SIG-M5 (cell line): ENCODE measurements at regions not wholly inside any gene's neighbourhood (a gene's known extent, or its start where the extent isn't known, plus 50 kb on each side); places are given as distances from the start of the nearest gene placed in this dataset.

Experiments used
- DNase-seq: peaks from one replicate; lab custom pipeline; 2025; lab: John Stamatoyannopoulos, UW

DNA sequence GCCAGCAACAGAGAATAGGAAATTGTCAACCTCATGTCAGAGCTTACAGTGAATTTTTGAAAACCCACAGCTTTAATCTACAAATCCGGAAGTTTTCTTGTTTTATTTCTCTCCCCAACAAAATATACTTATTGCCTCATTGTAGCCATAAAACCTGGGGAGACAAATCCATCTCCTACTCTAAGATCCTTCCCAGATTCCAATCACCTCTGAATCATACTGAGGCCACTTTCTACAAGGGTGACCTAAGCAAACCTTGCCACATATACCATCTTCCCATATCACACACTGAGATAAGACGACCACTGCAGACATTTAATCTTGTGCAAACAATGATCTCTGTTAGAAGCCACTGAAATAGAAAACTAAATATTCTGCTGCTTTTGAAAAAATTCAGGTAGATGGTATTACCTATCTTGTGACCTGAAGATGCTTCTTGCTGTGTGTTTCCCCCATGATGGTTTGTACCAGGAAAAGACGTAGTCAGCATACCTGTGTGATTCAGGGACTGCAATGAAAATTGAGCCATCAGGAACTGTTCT is 171.5 kb upstream of the DUSP10 start:
- DNase-seq: no peak

DNA sequence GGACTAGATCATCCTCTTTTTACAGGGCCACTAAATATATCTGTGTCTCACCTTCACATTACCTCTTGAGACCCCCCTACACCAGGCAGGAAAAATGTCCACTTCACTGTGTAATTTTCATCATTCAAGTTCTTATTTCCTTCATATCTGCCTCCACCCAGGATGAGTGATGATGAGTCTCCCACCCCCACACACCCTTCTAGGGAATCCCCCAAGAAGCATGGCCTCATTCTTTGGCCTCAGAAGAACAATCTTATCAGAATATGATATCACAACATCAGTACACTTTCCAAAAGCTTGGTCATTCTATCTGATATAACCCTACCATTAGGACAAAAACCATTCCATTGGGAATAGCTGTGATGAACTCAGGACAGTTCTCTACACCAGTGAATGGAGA is 170.3 kb upstream of the DUSP10 start:
- DNase-seq: no peak

DNA sequence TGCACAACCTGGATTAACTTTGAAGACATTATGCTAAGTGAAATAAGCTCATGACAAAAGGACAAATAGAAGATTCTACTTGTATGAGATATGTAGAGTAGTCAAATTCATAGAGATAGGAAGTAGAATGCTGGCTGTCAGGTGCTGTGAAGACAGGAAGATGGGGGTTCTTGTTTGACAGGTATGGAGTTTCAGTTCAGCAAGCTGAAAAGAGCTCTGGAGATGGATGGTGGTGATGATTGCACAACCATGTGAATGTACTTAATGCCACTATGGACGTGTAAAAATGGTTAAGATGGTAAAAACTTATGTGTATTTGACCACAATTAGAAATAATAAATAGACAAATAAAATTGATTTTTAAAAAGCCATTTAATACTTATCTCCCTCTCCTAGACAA is 169.8 kb upstream of the DUSP10 start:
- DNase-seq: no peak

- no peak for DNase-seq
These were observed 168.3 kb upstream of the DUSP10 start for GRCh38 chr1:221910222-221910621.

DNA sequence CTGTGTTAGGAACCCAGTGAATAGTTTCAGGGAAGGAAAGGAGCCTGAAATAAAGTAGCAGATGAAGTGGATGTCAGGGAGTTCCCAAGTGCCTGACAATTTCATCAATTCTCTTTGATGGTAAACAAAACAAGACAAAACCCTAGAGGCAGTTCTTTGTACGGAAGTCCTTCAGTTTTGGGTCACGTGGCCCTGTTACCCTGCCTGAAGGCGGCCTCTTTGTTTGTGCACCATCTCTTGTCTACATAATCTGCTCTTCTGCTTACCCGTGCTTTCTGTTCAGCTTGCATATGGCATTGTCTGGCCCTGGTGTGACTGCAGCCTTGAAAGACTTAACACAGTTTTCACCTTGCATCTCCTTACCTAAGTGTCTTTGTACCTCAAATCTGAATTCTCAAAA is 166.7 kb upstream of the DUSP10 start:
- no peak for DNase-seq

GRCh38 chr1:221907166-221907932 is 165.5 kb upstream of the DUSP10 start:
- no peak for DNase-seq

DNA sequence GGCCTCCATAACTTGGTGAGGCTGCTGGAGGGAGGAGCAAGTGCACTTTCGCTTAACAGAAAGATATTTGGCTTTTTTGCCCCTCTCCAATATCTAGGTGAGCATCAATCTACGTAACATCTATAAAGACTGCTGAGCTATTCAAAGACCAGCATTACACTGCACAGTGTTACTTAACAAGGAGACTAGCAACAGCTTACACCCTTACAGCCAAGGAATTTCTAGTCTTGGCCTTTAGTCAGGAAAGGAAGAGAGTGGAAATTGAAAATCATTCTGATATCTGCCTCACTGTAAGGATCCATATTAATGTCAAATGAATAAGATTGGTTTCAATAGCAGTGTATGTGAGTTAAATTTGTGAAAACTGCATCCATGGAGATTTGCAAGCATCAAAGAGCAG is 163.9 kb upstream of the DUSP10 start:
- DNase-seq: no peak

- DNase-seq: no peak
These were observed 162.4 kb upstream of the DUSP10 start for GRCh38 chr1:221904319-221904718.

GRCh38 chr1:221903594-221903993 is 161.7 kb upstream of the DUSP10 start:
- no peak for DNase-seq

- DNase-seq: no peak
These were observed 161.1 kb upstream of the DUSP10 start for GRCh38 chr1:221902961-221903360.

GRCh38 chr1:221900678-221901077 is 158.8 kb upstream of the DUSP10 start:
- no peak for DNase-seq

- DNase-seq: no peak
These were observed 155.4 kb upstream of the DUSP10 start for GRCh38 chr1:221897321-221897721.

DNA sequence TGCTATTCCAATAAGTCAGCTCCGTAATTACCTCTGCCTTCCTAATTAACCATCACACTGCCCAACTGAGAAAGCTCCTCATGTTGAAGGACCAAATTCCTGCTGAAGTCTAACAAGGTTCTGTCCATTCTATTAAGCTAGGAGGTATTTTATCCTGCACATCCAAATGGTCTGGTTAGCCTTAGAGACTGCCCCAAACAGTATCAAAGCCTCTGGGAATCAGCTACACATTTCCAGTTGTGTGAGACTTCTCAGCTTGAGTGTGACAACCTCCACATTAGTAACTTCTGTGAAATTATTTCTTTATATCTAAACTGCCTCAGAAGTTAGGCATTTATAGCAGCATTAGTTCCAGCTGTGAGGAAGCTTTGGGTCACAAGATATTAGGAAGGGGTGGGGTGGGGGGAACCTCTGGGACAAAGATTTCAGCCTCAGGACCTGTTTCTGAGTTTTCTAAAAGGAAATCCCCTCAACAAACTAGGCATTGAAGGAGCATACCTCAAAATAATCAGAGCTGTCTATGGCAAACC is 150.5 kb upstream of the DUSP10 start:
- no peak for DNase-seq

DNA sequence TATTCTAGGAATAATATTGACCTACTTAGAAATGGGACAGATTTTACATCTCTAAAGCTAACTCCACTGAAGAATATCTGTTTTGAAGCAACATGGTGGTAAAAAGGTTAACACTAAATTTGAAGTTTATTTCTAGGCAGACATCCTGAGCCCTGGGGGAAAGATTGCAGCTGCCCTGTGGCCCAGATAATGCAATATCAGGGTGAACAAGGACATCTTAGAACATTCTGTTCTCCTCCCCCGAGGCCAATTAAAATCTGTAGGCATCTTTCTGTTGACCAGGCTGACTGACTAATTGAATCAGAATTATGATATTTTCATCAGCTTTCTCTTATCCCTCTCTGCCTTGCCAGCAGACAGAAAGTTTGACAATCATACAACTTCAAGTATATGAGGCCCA is 149.8 kb upstream of the DUSP10 start:
- DNase-seq: no peak

GRCh38 chr1:221888801-221889200 is 146.9 kb upstream of the DUSP10 start:
- no peak for DNase-seq

DNA sequence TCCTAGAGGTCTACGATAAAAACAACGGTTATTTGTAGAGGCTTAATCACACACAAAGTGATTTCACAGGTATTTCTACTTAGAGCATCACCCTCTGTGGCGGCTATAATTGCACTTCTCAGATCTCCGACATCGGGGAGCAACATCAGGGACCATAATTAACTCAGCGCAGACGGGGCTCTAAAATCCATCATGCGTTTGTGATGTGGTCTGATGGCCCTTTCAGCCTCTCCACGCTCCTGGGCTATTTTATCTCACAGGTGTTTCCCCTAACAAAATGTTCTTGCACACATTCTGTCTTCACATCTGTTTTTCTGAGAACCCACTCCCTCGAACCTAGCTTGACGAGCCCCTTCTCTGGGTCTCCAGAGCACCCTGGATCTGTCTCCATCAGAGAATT is 146.3 kb upstream of the DUSP10 start:
- DNase-seq: no peak

DNA sequence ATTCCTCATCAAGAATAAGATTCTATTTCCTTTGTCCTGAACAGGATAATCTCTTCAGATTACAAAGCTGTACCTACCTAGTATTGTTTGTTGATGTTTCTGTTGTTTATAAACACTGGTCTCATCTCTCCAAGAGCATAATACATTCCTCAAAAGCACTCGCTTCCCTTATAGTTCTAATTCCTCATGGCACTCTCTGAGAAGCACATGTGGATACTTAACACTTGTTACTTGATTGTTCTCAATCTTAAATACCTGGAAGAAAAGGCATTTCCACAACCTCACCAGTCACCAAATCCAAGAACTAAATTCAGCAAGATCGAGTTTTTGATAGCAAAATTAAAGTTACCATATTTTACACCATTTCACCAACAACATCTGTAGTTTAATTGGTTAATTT is 145.9 kb upstream of the DUSP10 start:
- DNase-seq: no peak

GRCh38 chr1:221887415-221887746 is 145.5 kb upstream of the DUSP10 start:
- DNase-seq: no peak

DNA sequence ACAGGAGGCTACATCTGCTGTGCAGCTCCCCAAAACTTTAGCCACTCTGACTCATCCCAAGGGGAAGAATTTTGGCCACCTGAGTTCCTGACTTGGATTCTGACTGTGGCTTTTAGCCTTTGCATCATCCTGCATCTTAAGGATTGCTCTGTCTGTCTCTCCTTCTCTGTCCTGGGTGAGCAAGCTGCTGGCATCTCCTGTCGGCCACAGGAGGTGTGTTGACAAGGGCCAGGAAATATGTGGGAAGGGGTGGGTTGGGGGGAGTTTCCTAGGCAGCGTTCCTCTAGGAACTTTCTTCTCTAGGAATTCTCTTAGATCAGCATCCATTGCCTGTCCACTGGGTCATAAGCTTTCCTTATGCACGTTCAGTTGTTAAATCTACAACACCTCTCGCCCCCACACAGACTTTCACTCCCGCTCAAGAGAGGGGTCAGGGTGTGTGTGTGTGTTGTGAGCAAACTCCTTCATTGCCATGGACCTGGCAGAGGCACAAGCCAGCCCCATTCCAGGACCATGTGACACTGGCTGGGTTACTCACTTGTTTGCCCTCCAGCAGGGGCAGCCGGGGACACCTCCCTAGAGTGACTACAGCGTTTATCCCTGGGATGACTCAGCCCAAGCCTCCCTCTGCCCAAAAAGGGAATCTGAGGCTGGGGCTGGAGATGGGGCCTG is 145.0 kb upstream of the DUSP10 start:
- no peak for DNase-seq

- DNase-seq: no peak
These were observed 144.4 kb upstream of the DUSP10 start for GRCh38 chr1:221886311-221886710.

DNA sequence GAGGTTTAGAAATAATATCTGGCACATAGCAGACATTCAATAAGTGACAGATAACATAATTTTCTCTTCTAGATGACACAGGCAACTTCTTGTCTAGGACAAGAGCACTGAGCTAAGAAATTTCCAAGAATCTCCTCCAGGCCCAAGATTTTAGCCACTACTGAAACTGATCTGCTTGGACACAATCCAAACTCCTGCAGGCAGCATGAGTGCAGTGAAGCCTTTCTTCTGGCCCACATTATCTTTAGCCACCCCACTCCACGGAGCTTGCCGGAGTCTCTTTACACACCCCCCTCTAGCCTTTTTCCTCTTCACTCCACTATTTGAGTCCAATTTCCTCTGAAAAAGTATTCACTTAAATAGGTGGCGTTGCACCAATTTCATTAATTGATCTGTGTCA is 142.9 kb upstream of the DUSP10 start:
- DNase-seq: no peak

GRCh38 chr1:221881805-221882581 is 140.1 kb upstream of the DUSP10 start:
- DNase-seq: no peak

DNA sequence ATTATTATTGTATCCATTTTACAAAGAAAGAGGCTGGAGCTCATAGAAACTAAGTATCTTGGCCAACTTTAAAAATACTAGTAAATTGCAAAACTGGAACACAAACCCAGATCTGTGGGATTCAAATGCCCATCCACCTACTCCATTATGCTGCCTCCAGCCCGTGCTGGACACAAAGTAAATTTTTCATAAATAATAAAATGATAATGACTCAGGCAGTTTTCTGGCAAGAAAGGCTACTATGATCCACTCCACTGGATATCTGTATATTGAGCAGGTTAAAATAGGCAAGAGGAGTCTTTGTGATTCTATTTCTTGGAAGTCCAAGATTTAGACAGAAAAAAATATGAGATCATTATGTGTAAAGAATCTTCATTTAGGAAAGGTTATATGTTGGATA is 138.3 kb upstream of the DUSP10 start:
- DNase-seq: no peak
